H1 (cell line): ENCODE measurements at regions not wholly inside any gene's neighbourhood (a gene's known extent, or its start where the extent isn't known, plus 50 kb on each side); places are given as distances from the start of the nearest gene placed in this dataset.

Experiments used
- CHD7 ChIP-seq: fragments of 300-600 bp; sonication (generic); IDR thresholded peaks from 2 replicates; pipeline ENCODE4 v1.7.1; 2012; ENCODE audit warnings: low read length, moderate library complexity, mild to moderate bottlenecking, inconsistent platforms; ENCODE audit not compliant: insufficient replicate concordance
- NANOG ChIP-seq: IDR thresholded peaks from 2 replicates; pipeline ENCODE4 v1.6.1; 2011; ENCODE audit warnings: low read length, low read depth, mild to moderate bottlenecking, inconsistent platforms; ENCODE audit not compliant: insufficient read depth, poor library complexity, severe bottlenecking

GRCh38 chr2:77910136-77910535 lies 388.0 kb upstream of the LRRTM4 start (continued):
- TF ChIP-seq CHD7 (no peak), NANOG (no peak)
- TF ChIP-seq, all 59 proteins: peak for 0
